ENCODE measurements at regions not wholly inside any gene's neighbourhood (a gene's known extent, or its start where the extent isn't known, plus 50 kb on each side); places are given as distances from the start of the nearest gene placed in this dataset.
A peak's percentile ranks its signal among the peaks of the same experiment; 100 is the strongest.
"Not testable (repeated sequence)": the region's sequence is repeated elsewhere in the genome, so short reads cannot be mapped to it uniquely, and the experiment has no call there.

GRCh38 chr21:31586118-31586517, 73.4 kb upstream of the SOD1 start:
- H3K4me3 ChIP-seq (ENCODE audit: control insufficient read depth, low read depth, low read length): no peak overlapping the region
- no peak for TF ChIP-seq CTCF (conservative IDR thresholded peaks at IDR 0.05; ENCODE audit: control insufficient read depth, insufficient read depth, low read depth, low read length)
- no peak for DNase-seq (ENCODE audit: low read depth)

GRCh38 chr21:31583937-31584336, 75.6 kb upstream of the SOD1 start:
- not testable (repeated sequence) for DNase-seq (ENCODE audit: low read depth); H3K4me3 ChIP-seq (ENCODE audit: control insufficient read depth, low read depth, low read length)

GRCh38 chr21:31583498-31583897, 76.0 kb upstream of the SOD1 start:
- DNase-seq (ENCODE audit: low read depth): no peak
- TF ChIP-seq CTCF (conservative IDR thresholded peaks at IDR 0.05; ENCODE audit: control insufficient read depth, insufficient read depth, low read depth, low read length): no peak
- no peak overlapping the region for H3K4me3 ChIP-seq (ENCODE audit: control insufficient read depth, low read depth, low read length)

GRCh38 chr21:31580866-31581276, 78.6 kb upstream of the SOD1 start:
- peak; percentile 71 for DNase-seq (ENCODE audit: low read depth)
- no peak overlapping the region for H3K4me3 ChIP-seq (ENCODE audit: control insufficient read depth, low read depth, low read length)
- peak; percentile 96 for TF ChIP-seq CTCF (conservative IDR thresholded peaks at IDR 0.05; ENCODE audit: control insufficient read depth, insufficient read depth, low read depth, low read length)

- DNase-seq (ENCODE audit: low read depth): no peak
- no peak overlapping the region for H3K4me3 ChIP-seq (ENCODE audit: control insufficient read depth, low read depth, low read length)
- no peak for TF ChIP-seq CTCF (conservative IDR thresholded peaks at IDR 0.05; ENCODE audit: control insufficient read depth, insufficient read depth, low read depth, low read length)
Observed at GRCh38 chr21:31577271-31577670, 82.2 kb upstream of the SOD1 start.

- DNase-seq (ENCODE audit: low read depth): peak; percentile 71
- no peak for TF ChIP-seq CTCF (conservative IDR thresholded peaks at IDR 0.05; ENCODE audit: control insufficient read depth, insufficient read depth, low read depth, low read length)
- H3K4me3 ChIP-seq (ENCODE audit: control insufficient read depth, low read depth, low read length): no peak overlapping the region
Observed at GRCh38 chr21:31576428-31576827, 83.1 kb upstream of the SOD1 start.

- no peak for DNase-seq (ENCODE audit: low read depth)
- no peak overlapping the region for H3K4me3 ChIP-seq (ENCODE audit: control insufficient read depth, low read depth, low read length)
- no peak for TF ChIP-seq CTCF (conservative IDR thresholded peaks at IDR 0.05; ENCODE audit: control insufficient read depth, insufficient read depth, low read depth, low read length)
Observed at GRCh38 chr21:31573217-31573616, 86.3 kb upstream of the SOD1 start.

All from fibroblast of mammary gland (primary cell).